Choroid plexus epithelial cell (primary cell): ENCODE measurements at regions not wholly inside any gene's neighbourhood (a gene's known extent, or its start where the extent isn't known, plus 50 kb on each side); places are given as distances from the start of the nearest gene placed in this dataset.
A peak's percentile ranks its signal among the peaks of the same experiment; 100 is the strongest.

Experiments used
- DNase-seq: peaks from one replicate; pipeline ENCODE4 v3.0.0-alpha.2; 2010; ENCODE audit warnings: low read depth
- H3K4me3 ChIP-seq: 2 replicates; pipeline ENCODE4 v1.5.1; 2011; ENCODE audit warnings: low read depth, mild to moderate bottlenecking, control low read depth, low read length, moderate library complexity
- CTCF ChIP-seq: conservative IDR thresholded peaks from 2 replicates; pipeline ENCODE4 v1.5.1; 2011; ENCODE audit warnings: low read depth, mild to moderate bottlenecking, control low read depth, inconsistent platforms, low read length, moderate library complexity

- H3K4me3 ChIP-seq: no peak overlapping the region
- DNase-seq: peak; percentile 80
- no peak for TF ChIP-seq CTCF
These were observed 51.6 kb upstream of the CCBE1 start for GRCh38 chr18:59748628-59749360.
